ENCODE measurements at regions not wholly inside any gene's neighbourhood (a gene's known extent, or its start where the extent isn't known, plus 50 kb on each side); places are given as distances from the start of the nearest gene placed in this dataset.

DNA sequence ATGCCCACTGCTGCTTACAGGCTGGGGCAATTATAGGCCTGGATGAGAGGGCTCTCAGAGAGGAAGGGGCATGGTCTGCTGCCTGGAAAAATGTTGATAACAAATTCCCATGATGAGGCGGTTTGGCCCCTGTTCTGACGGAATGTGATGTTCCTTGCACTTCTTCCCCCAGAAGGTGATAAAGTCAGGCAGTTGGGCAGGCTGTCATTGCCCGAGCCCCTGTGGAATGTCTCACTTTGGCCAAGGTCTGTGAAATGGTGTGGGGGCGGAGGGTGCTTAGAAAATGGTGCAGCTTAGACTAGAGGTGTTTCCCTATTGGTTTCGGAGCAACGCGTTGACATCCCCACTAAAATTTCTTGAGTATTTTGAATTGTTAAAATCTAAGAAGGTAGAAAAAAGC, 1360.0 kb downstream of the AACS start:
- Histone ChIP-seq H3K27ac (ENCODE audit: insufficient read depth, low read length, poor library complexity, severe bottlenecking) (no peak overlapping the region), H3K27me3 (ENCODE audit: control insufficient read depth, insufficient read depth, low read length) (no peaks in the 10 kb centered on the region), H3K9me3 (ENCODE audit: control insufficient read depth in 2 of 2, low read length in 2 of 2) (peaks cover 0 to 2% of the 10 kb centered on the region in 2 experiments), H3K36me3 (ENCODE audit: control insufficient read depth, insufficient read depth, low read length) (no peaks in the 10 kb centered on the region), H3K4me3 (ENCODE audit: low read depth, low read length) (no peak overlapping the region), H3K4me1 (ENCODE audit: control insufficient read depth, insufficient read depth, low read length, poor library complexity, severe bottlenecking) (no peaks in the 10 kb centered on the region)
- Mint-ChIP-seq H3K36me3 (no peaks in the 10 kb centered on the region), H3K9me3 (peaks cover 0 to 8% (median 2%) of the 10 kb centered on the region in 7 donors), H3K27ac (no peak overlapping the region), H3K4me1 (no peaks in the 10 kb centered on the region), H3K4me3 (no peak overlapping the region), H3K27me3 (no peaks in the 10 kb centered on the region)
- ATAC-seq (ENCODE audit: low read depth in 2 of 2) (no peak), DNase-seq (no peak)

DNA sequence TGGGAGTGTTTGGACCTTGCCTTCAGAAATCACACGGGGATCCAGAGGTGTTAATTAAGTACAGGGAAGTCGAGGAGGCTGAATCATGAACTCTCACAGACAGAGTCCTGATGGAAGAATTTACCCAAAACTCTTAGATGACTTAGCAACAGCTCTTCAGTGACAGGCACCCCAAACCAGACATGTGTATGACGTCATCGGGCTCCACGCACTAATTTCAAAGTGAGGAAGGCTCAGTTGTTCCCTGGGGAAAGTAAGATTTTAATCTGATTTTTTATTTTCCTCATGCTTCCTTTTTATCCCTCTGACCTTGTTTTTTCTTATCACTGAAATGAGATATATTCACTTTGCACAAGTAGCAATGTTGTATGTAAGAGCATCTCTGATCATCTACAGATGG, 1363.5 kb downstream of the AACS start:
- Mint-ChIP-seq H3K4me3 (no peak overlapping the region), H3K27me3 (no peaks in the 10 kb centered on the region), H3K36me3 (no peaks in the 10 kb centered on the region), H3K27ac (no peak overlapping the region), H3K9me3 (peaks cover 0 to 8% (median 3%) of the 10 kb centered on the region in 7 donors), H3K4me1 (no peaks in the 10 kb centered on the region)
- no peaks in the 10 kb centered on the region for H3K27me3 ChIP-seq (ENCODE audit: control insufficient read depth, insufficient read depth, low read length)
- H3K27ac ChIP-seq (ENCODE audit: insufficient read depth, low read length, poor library complexity, severe bottlenecking): no peak overlapping the region
- no peaks in the 10 kb centered on the region for H3K36me3 ChIP-seq (ENCODE audit: control insufficient read depth, insufficient read depth, low read length)
- H3K9me3 ChIP-seq (ENCODE audit: control insufficient read depth in 2 of 2, low read length in 2 of 2): peaks cover 0 to 2% of the 10 kb centered on the region in 2 experiments
- no peak for ATAC-seq (ENCODE audit: low read depth in 2 of 2)
- H3K4me3 ChIP-seq (ENCODE audit: low read depth, low read length): no peak overlapping the region
- DNase-seq: no peak
- no peaks in the 10 kb centered on the region for H3K4me1 ChIP-seq (ENCODE audit: control insufficient read depth, insufficient read depth, low read length, poor library complexity, severe bottlenecking)

DNA sequence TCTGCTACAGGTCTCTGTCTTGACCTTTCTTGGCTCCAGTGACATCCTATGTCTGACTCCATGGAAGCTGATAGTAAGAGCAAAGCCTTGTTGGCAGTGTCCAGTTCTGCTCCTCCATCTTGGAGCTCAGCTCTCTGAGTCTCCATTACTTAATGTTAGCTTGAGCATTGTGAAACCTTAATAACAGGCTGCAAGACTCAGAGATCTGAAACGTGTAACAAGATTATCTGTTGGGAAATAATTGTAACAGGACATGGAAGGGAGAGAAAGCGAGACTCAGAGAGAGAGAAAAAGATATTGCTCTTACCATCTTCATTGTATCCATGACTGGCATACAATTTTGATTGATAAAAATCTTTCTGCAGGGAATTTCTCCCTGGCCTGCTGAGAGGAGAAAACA, 1365.7 kb downstream of the AACS start:
- H3K4me1 Mint-ChIP-seq: no peaks in the 10 kb centered on the region
- no peaks in the 10 kb centered on the region for H3K27me3 Mint-ChIP-seq

DNA sequence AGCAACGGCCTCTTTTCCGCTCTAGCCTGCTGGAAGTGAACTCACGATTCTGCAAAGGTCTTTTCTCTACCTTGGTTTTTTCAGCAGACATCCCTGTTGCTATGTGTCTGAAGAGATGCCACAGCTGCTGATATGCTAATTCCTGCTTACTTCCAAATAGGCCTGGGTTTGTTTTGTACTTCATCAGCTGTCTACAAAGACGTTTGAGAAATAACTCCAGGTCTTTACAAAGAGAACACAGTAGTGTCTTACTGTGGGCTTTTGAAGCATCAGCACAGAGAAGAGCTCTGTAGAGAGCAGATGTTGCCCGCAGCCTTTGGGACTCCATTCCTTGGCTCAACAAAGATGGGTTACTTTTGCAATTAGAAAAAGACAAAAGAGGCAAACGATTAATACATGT, 1366.5 kb downstream of the AACS start:
- H3K36me3 ChIP-seq (ENCODE audit: control insufficient read depth, insufficient read depth, low read length): no peaks in the 10 kb centered on the region
- ATAC-seq (ENCODE audit: low read depth in 2 of 2) (no peak), DNase-seq (no peak)
- no peaks in the 10 kb centered on the region for H3K9me3 ChIP-seq (ENCODE audit: control insufficient read depth in 2 of 2, low read length in 2 of 2)
- H3K27ac Mint-ChIP-seq: peak overlapping the region in 1 of 3 donors; percentile 61
- H3K27me3 Mint-ChIP-seq: no peaks in the 10 kb centered on the region
- no peak overlapping the region for H3K4me3 Mint-ChIP-seq
- H3K36me3 Mint-ChIP-seq: no peaks in the 10 kb centered on the region
- no peak overlapping the region for H3K27ac ChIP-seq (ENCODE audit: insufficient read depth, low read length, poor library complexity, severe bottlenecking)
- H3K4me3 ChIP-seq (ENCODE audit: low read depth, low read length): no peak overlapping the region
- no peaks in the 10 kb centered on the region for H3K4me1 ChIP-seq (ENCODE audit: control insufficient read depth, insufficient read depth, low read length, poor library complexity, severe bottlenecking)
- H3K27me3 ChIP-seq (ENCODE audit: control insufficient read depth, insufficient read depth, low read length): no peaks in the 10 kb centered on the region
- H3K9me3 Mint-ChIP-seq: peaks cover 0 to 13% (median 5%) of the 10 kb centered on the region in 7 donors
- H3K4me1 Mint-ChIP-seq: no peaks in the 10 kb centered on the region

More for the DNA sequence above, 1365.7 kb downstream of the AACS start:
- Histone ChIP-seq H3K27ac (ENCODE audit: insufficient read depth, low read length, poor library complexity, severe bottlenecking) (no peak overlapping the region), H3K27me3 (ENCODE audit: control insufficient read depth, insufficient read depth, low read length) (no peaks in the 10 kb centered on the region), H3K4me3 (ENCODE audit: low read depth, low read length) (no peak overlapping the region), H3K36me3 (ENCODE audit: control insufficient read depth, insufficient read depth, low read length) (no peaks in the 10 kb centered on the region), H3K9me3 (ENCODE audit: control insufficient read depth in 2 of 2, low read length in 2 of 2) (peaks cover 0 to 2% of the 10 kb centered on the region in 2 experiments), H3K4me1 (ENCODE audit: control insufficient read depth, insufficient read depth, low read length, poor library complexity, severe bottlenecking) (no peaks in the 10 kb centered on the region)
- H3K4me3 Mint-ChIP-seq: no peak overlapping the region
- H3K27ac Mint-ChIP-seq: no peak overlapping the region
- H3K9me3 Mint-ChIP-seq: peaks cover 0 to 8% (median 3%) of the 10 kb centered on the region in 7 donors
- no peaks in the 10 kb centered on the region for H3K36me3 Mint-ChIP-seq
- DNase-seq: no peak
- no peak for ATAC-seq (ENCODE audit: low read depth in 2 of 2)

DNA sequence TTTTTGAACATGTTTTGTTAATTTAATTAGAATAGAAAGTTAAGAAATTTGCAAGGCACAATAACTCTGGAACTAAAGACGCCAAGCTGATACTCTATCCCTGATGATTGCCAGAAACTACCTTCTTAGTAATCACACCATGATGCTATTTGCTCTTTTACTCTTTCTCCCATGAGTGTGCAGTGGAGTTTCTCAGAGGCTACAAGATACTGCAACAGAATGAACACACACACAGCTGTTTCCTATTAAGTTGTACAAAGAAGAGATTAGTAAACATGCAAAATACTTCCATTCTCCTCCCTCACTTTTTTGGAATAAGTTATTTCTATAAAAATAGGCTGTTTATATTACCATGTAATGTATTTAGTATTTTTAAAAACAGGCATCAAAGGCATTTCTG, 1367.5 kb downstream of the AACS start:
- H3K27me3 ChIP-seq (ENCODE audit: control insufficient read depth, insufficient read depth, low read length): no peaks in the 10 kb centered on the region
- no peaks in the 10 kb centered on the region for H3K4me1 Mint-ChIP-seq
- no peak overlapping the region for H3K27ac ChIP-seq (ENCODE audit: insufficient read depth, low read length, poor library complexity, severe bottlenecking)
- no peak overlapping the region for H3K27ac Mint-ChIP-seq
- no peaks in the 10 kb centered on the region for H3K9me3 ChIP-seq (ENCODE audit: control insufficient read depth in 2 of 2, low read length in 2 of 2)
- no peak for DNase-seq
- no peak overlapping the region for H3K4me3 Mint-ChIP-seq
- peaks cover 0 to 17% (median 5%) of the 10 kb centered on the region in 7 donors for H3K9me3 Mint-ChIP-seq
- H3K36me3 ChIP-seq (ENCODE audit: control insufficient read depth, insufficient read depth, low read length): no peaks in the 10 kb centered on the region
- no peak for ATAC-seq (ENCODE audit: low read depth in 2 of 2)
- no peak overlapping the region for H3K4me3 ChIP-seq (ENCODE audit: low read depth, low read length)
- H3K36me3 Mint-ChIP-seq: no peaks in the 10 kb centered on the region
- no peaks in the 10 kb centered on the region for H3K4me1 ChIP-seq (ENCODE audit: control insufficient read depth, insufficient read depth, low read length, poor library complexity, severe bottlenecking)
- no peaks in the 10 kb centered on the region for H3K27me3 Mint-ChIP-seq

DNA sequence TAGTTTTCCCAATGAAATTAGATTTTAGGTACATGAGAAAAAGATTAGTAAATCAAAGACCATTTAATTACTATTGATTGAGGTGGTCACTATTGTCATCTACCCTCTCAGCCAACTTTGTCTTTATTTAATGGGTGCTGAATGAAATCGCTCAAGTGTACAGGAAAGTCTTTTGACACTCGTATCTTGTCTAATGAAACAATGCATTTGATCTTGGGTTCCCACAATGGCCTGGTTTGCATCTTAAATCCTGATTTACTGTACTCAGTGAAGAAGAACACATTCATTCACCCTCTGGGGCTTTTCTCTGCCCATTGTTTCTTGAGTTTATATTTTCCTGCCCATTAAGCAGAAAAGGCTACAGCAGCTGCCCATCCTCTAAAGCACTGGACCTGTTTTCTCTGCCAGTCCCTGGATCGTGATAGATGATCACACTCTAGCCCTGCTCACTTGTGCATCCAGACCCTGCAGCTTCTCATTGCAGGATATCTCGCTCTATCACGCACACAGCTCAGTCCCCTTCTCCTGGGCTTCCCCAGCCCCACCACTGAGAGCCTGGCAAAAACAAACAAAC, 1369.3 kb downstream of the AACS start:
- no peak overlapping the region for H3K4me3 Mint-ChIP-seq
- no peaks in the 10 kb centered on the region for H3K27me3 ChIP-seq (ENCODE audit: control insufficient read depth, insufficient read depth, low read length)
- no peak overlapping the region for H3K4me3 ChIP-seq (ENCODE audit: low read depth, low read length)
- H3K27me3 Mint-ChIP-seq: no peaks in the 10 kb centered on the region
- no peaks in the 10 kb centered on the region for H3K36me3 Mint-ChIP-seq
- ATAC-seq (ENCODE audit: low read depth in 2 of 2) (no peak), DNase-seq (no peak)
- H3K9me3 Mint-ChIP-seq: peaks cover 0 to 17% (median 4%) of the 10 kb centered on the region in 7 donors
- H3K27ac ChIP-seq (ENCODE audit: insufficient read depth, low read length, poor library complexity, severe bottlenecking): no peak overlapping the region
- no peaks in the 10 kb centered on the region for H3K9me3 ChIP-seq (ENCODE audit: control insufficient read depth in 2 of 2, low read length in 2 of 2)
- no peaks in the 10 kb centered on the region for H3K4me1 ChIP-seq (ENCODE audit: control insufficient read depth, insufficient read depth, low read length, poor library complexity, severe bottlenecking)
- no peak overlapping the region for H3K27ac Mint-ChIP-seq
- no peaks in the 10 kb centered on the region for H3K36me3 ChIP-seq (ENCODE audit: control insufficient read depth, insufficient read depth, low read length)
- H3K4me1 Mint-ChIP-seq: no peaks in the 10 kb centered on the region

DNA sequence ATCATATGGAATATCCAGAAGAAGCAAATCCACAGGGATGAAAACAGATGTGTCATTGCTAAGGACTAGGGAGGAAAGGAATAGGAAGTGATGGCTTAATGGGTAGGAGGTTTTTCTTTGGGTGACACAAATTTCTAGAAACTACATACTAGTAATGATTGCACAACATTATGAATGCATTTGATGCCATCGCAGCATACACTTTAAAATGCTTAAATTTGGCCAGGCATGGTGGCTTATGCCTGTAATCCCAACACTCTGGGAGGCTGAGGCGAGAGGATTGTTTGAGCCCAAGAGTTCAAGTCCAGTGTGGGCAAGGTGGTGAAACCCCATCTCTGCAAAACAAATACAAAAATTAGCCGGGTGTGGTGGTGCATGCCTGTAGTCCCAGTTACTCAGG, 1370.8 kb downstream of the AACS start:
- Mint-ChIP-seq H3K36me3 (no peaks in the 10 kb centered on the region), H3K4me3 (no peak overlapping the region), H3K27ac (no peak overlapping the region), H3K27me3 (no peaks in the 10 kb centered on the region), H3K4me1 (no peaks in the 10 kb centered on the region), H3K9me3 (peaks cover 0 to 14% (median 4%) of the 10 kb centered on the region in 7 donors)
- H3K36me3 ChIP-seq (ENCODE audit: control insufficient read depth, insufficient read depth, low read length): no peaks in the 10 kb centered on the region
- ATAC-seq (ENCODE audit: low read depth in 2 of 2): no peak
- no peak for DNase-seq
- H3K4me3 ChIP-seq (ENCODE audit: low read depth, low read length): no peak overlapping the region
- no peaks in the 10 kb centered on the region for H3K9me3 ChIP-seq (ENCODE audit: control insufficient read depth in 2 of 2, low read length in 2 of 2)
- H3K27ac ChIP-seq (ENCODE audit: insufficient read depth, low read length, poor library complexity, severe bottlenecking): no peak overlapping the region
- no peaks in the 10 kb centered on the region for H3K4me1 ChIP-seq (ENCODE audit: control insufficient read depth, insufficient read depth, low read length, poor library complexity, severe bottlenecking)
- H3K27me3 ChIP-seq (ENCODE audit: control insufficient read depth, insufficient read depth, low read length): no peaks in the 10 kb centered on the region

DNA sequence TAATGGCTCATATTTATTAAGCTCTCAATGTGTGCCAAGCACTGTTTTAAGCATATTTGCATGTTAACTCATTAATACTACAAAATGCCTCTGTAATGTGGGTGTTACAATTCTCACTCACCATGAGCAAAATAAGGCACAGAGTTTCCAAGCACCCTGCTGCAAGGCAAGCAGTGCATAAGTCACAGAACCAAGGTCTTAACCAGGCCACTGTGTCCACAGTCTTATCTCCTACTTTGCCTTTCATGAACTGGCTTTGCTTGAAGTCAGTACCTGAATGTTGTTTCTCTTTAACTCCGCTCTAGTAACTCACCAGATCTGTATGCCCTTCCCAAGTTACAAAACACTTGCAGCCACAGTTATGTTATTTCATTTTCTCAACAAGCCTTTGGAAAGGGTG, 1372.7 kb downstream of the AACS start:
- H3K36me3 ChIP-seq (ENCODE audit: control insufficient read depth, insufficient read depth, low read length): no peaks in the 10 kb centered on the region
- no peak overlapping the region for H3K27ac ChIP-seq (ENCODE audit: insufficient read depth, low read length, poor library complexity, severe bottlenecking)
- H3K4me3 Mint-ChIP-seq: no peak overlapping the region
- ATAC-seq (ENCODE audit: low read depth in 2 of 2) (no peak), DNase-seq (no peak)
- H3K36me3 Mint-ChIP-seq: no peaks in the 10 kb centered on the region
- H3K9me3 ChIP-seq (ENCODE audit: control insufficient read depth in 2 of 2, low read length in 2 of 2): no peaks in the 10 kb centered on the region
- H3K4me1 Mint-ChIP-seq: no peaks in the 10 kb centered on the region
- no peaks in the 10 kb centered on the region for H3K4me1 ChIP-seq (ENCODE audit: control insufficient read depth, insufficient read depth, low read length, poor library complexity, severe bottlenecking)
- no peak overlapping the region for H3K27ac Mint-ChIP-seq
- H3K27me3 Mint-ChIP-seq: no peaks in the 10 kb centered on the region
- H3K9me3 Mint-ChIP-seq: peaks cover 0 to 14% (median 5%) of the 10 kb centered on the region in 7 donors
- H3K27me3 ChIP-seq (ENCODE audit: control insufficient read depth, insufficient read depth, low read length): no peaks in the 10 kb centered on the region
- H3K4me3 ChIP-seq (ENCODE audit: low read depth, low read length): no peak overlapping the region
